ENCODE measurements at regions not wholly inside any gene's neighbourhood (a gene's known extent, or its start where the extent isn't known, plus 50 kb on each side); places are given as distances from the start of the nearest gene placed in this dataset.

- DNase-seq = no peak
Measured at GRCh38 chr9:14517154-14517906, 175.9 kb downstream of the ZDHHC21 start.

- DNase-seq = no peak
Measured at GRCh38 chr9:14516656-14517055, 176.6 kb downstream of the ZDHHC21 start.

- no peak for DNase-seq
Measured at GRCh38 chr9:14515571-14516198, 177.5 kb downstream of the ZDHHC21 start.

GRCh38 chr9:14515049-14515448 is 178.2 kb downstream of the ZDHHC21 start:
- DNase-seq = no peak

GRCh38 chr9:14512942-14513341 is 180.3 kb downstream of the ZDHHC21 start:
- DNase-seq = no peak

GRCh38 chr9:14511452-14511851 is 181.8 kb downstream of the ZDHHC21 start:
- DNase-seq = no peak

GRCh38 chr9:14508884-14509283 is 184.3 kb downstream of the ZDHHC21 start:
- no peak for DNase-seq

- DNase-seq = no peak
Measured at GRCh38 chr9:14501366-14501765, 187.4 kb upstream of the NFIB start.

- DNase-seq = no peak
Measured at GRCh38 chr9:14500705-14501104, 186.8 kb upstream of the NFIB start.

GRCh38 chr9:14499976-14500375 is 186.0 kb upstream of the NFIB start:
- DNase-seq = no peak

GRCh38 chr9:14498824-14499223 is 184.9 kb upstream of the NFIB start:
- no peak for DNase-seq

GRCh38 chr9:14497476-14497875 is 183.5 kb upstream of the NFIB start:
- DNase-seq = no peak

- DNase-seq = no peak
Measured at GRCh38 chr9:14488421-14489190, 174.7 kb upstream of the NFIB start.

- no peak for DNase-seq
Measured at GRCh38 chr9:14487547-14488185, 173.7 kb upstream of the NFIB start.

GRCh38 chr9:14485366-14485765 is 171.4 kb upstream of the NFIB start:
- no peak for DNase-seq

- DNase-seq = no peak
Measured at GRCh38 chr9:14482856-14483255, 168.9 kb upstream of the NFIB start.

- no peak for DNase-seq
Measured at GRCh38 chr9:14480526-14480925, 166.6 kb upstream of the NFIB start.

GRCh38 chr9:14479163-14479560 is 165.2 kb upstream of the NFIB start:
- DNase-seq = no peak

- no peak for DNase-seq
Measured at GRCh38 chr9:14478175-14479162, 164.5 kb upstream of the NFIB start.

- no peak for DNase-seq
Measured at GRCh38 chr9:14471041-14471440, 157.1 kb upstream of the NFIB start.

GRCh38 chr9:14467675-14468374 is 153.9 kb upstream of the NFIB start:
- no peak for DNase-seq

- no peak for DNase-seq
Measured at GRCh38 chr9:14466828-14467227, 152.9 kb upstream of the NFIB start.

Data from NCI-H526 treated with DMSO at 0.1 percent for 48 hours (cell line).